GM06990 (cell line): ENCODE measurements at regions not wholly inside any gene's neighbourhood (a gene's known extent, or its start where the extent isn't known, plus 50 kb on each side); places are given as distances from the start of the nearest gene placed in this dataset.

Experiments used
- DNase-seq: peaks from one replicate; pipeline ENCODE4 v3.0.0-alpha.2; 2011; ENCODE audit not compliant: insufficient read length; ENCODE audit errors: extremely low read depth
- H3K27me3 ChIP-seq: replicated peaks from 2 replicates; pipeline ENCODE4 v1.6.0; 2011; ENCODE audit warnings: low read length; ENCODE audit not compliant: control insufficient read depth, insufficient read depth
- H3K36me3 ChIP-seq: 2 replicates; pipeline ENCODE4 v1.5.1; 2011; ENCODE audit warnings: low read length; ENCODE audit not compliant: control insufficient read depth, insufficient read depth
- H3K4me3 ChIP-seq: replicated peaks from 2 replicates; pipeline ENCODE4 v1.5.1; 2011; ENCODE audit warnings: low read depth, mild to moderate bottlenecking, control low read depth, low read length
- CTCF ChIP-seq: IDR thresholded peaks from 2 replicates; pipeline ENCODE4 v1.5.1; 2011; ENCODE audit warnings: low read length, control low read depth, mild to moderate bottlenecking, inconsistent platforms; ENCODE audit not compliant: insufficient read depth, poor library complexity, severe bottlenecking

GRCh38 chr11:45473341-45473895 lies 187.3 kb upstream of the SYT13 start:
- no peak for DNase-seq
- Histone ChIP-seq H3K27me3 (peaks cover 1% of the 10 kb centered on the region; the same call in 1 of the 2 replicates), H3K36me3 (no peaks in the 10 kb centered on the region), H3K4me3 (no peak overlapping the region)
- no peak for TF ChIP-seq CTCF

- Histone ChIP-seq H3K27me3 (peaks cover 1% of the 10 kb centered on the region; the same call in 1 of the 2 replicates), H3K4me3 (no peak overlapping the region), H3K36me3 (no peaks in the 10 kb centered on the region)
- TF ChIP-seq CTCF, result no peak
- DNase-seq, result no peak
Observed at GRCh38 chr11:45472716-45473317, 186.7 kb upstream of the SYT13 start.

GRCh38 chr11:45471266-45471665 lies 185.1 kb upstream of the SYT13 start:
- Histone ChIP-seq H3K4me3 (no peak overlapping the region), H3K27me3 (no peaks in the 10 kb centered on the region; the same call in 1 of the 2 replicates), H3K36me3 (no peaks in the 10 kb centered on the region)
- no peak for DNase-seq
- no peak for TF ChIP-seq CTCF

GRCh38 chr11:45470794-45471167 lies 184.6 kb upstream of the SYT13 start:
- no peaks in the 10 kb centered on the region for H3K36me3 ChIP-seq
- DNase-seq, result no peak
- H3K4me3 ChIP-seq, result no peak overlapping the region
- TF ChIP-seq CTCF, result no peak
- no peaks in the 10 kb centered on the region; the same call in 1 of the 2 replicates for H3K27me3 ChIP-seq

- TF ChIP-seq CTCF, result no peak
- no peak for DNase-seq
- H3K27me3 ChIP-seq, result no peaks in the 10 kb centered on the region; the same call in 1 of the 2 replicates
- no peaks in the 10 kb centered on the region for H3K36me3 ChIP-seq
- no peak overlapping the region for H3K4me3 ChIP-seq
Observed at GRCh38 chr11:45470151-45470793, 184.1 kb upstream of the SYT13 start.
